MCF 10A (cell line): ENCODE measurements at regions not wholly inside any gene's neighbourhood (a gene's known extent, or its start where the extent isn't known, plus 50 kb on each side); places are given as distances from the start of the nearest gene placed in this dataset.

Source experiments
- BruUV-seq: library from RNA; stranded (reverse); fragments of 400-500 nt; replicated peaks from 2 replicates; lab custom pipeline; 2021; lab: Mats Ljungman, UMichigan
- CTCF ChIA-PET: fragments of 300-600 bp; sonication (Branson Sonifier 250); formaldehyde crosslinking; extraction: SDS; loops from one replicate; lab custom pipeline; 2021; ENCODE audit warnings: antibody characterized with exemption, inconsistent platforms; lab: Yijun Ruan, JAX
- POLR2A ChIA-PET: fragments of 300-600, 350-650 bp; sonication (Branson Sonifier 250); formaldehyde crosslinking; extraction: SDS; loops from one replicate; lab custom pipeline; 2020; ENCODE audit warnings: antibody characterized with exemption, inconsistent platforms; lab: Yijun Ruan, JAX
- DNase-seq: peaks from one replicate; pipeline ENCODE4 v3.0.0-alpha.2; 2018; ENCODE audit not compliant: unreplicated experiment
- H3K27ac Mint-ChIP-seq: one replicate; pipeline ENCODE4 v1.8.0; 2022; ENCODE audit warnings: mild to moderate bottlenecking, low read depth, mixed read lengths; ENCODE audit not compliant: unreplicated experiment
- H3K27me3 Mint-ChIP-seq: one replicate; pipeline ENCODE4 v1.8.0; 2022; ENCODE audit warnings: mixed read lengths; ENCODE audit not compliant: insufficient read depth, unreplicated experiment
- H3K36me3 Mint-ChIP-seq: one replicate; pipeline ENCODE4 v1.8.0; 2022; ENCODE audit warnings: mild to moderate bottlenecking, moderate library complexity, mixed read lengths; ENCODE audit not compliant: insufficient read depth, unreplicated experiment
- H3K4me1 Mint-ChIP-seq: one replicate; pipeline ENCODE4 v1.8.0; 2022; ENCODE audit warnings: mixed read lengths; ENCODE audit not compliant: insufficient read depth, unreplicated experiment
- H3K4me3 Mint-ChIP-seq: one replicate; pipeline ENCODE4 v1.8.0; 2022; ENCODE audit warnings: mild to moderate bottlenecking, moderate library complexity, mixed read lengths; ENCODE audit not compliant: unreplicated experiment
- H3K9me3 Mint-ChIP-seq: one replicate; pipeline ENCODE4 v1.8.0; 2022; ENCODE audit warnings: mixed read lengths; ENCODE audit not compliant: unreplicated experiment
- CTCF ChIP-seq: fragments of 200-600 bp; IDR thresholded peaks from one replicate; pipeline ENCODE4 v1.8.0; 2022; ENCODE audit warnings: antibody characterized with exemption, mild to moderate bottlenecking; ENCODE audit not compliant: unreplicated experiment
- intact Hi-C: fragments of 100-400 bp; cut with micrococcal nuclease; formaldehyde crosslinking; loops from 2 replicates; pipeline ENCODE4 v1.14.1; 2022

DNA sequence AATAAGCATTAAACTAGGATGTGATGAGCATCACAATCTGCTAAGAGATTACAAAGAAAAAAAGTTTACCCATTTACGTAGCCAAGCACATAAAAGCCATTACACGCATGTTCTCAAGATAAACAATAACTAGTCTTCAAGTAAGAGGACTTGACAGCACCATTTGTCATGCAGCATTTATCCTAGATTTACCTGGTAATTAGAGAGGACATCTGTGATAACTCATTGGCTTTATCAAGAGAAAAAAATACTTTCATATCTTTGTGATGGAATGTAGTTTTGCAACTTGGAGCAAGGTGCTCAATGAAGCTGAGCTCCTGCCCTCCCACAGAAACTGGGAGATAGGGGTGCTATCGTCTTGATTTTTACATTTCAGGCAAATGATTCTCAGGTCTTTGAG is 1023.7 kb downstream of the FSCB start:
- Mint-ChIP-seq H3K9me3 (no peaks in the 10 kb centered on the region), H3K36me3 (no peaks in the 10 kb centered on the region), H3K27me3 (no peaks in the 10 kb centered on the region), H3K4me1 (no peaks in the 10 kb centered on the region), H3K27ac (no peak overlapping the region), H3K4me3 (no peak overlapping the region)
- ChIA-PET POLR2A (no interaction called here), CTCF (no interaction called here)
- BruUV-seq = no TSS peak
- no peak for TF ChIP-seq CTCF
- no peak for DNase-seq
- intact Hi-C loops = no loop called here

DNA sequence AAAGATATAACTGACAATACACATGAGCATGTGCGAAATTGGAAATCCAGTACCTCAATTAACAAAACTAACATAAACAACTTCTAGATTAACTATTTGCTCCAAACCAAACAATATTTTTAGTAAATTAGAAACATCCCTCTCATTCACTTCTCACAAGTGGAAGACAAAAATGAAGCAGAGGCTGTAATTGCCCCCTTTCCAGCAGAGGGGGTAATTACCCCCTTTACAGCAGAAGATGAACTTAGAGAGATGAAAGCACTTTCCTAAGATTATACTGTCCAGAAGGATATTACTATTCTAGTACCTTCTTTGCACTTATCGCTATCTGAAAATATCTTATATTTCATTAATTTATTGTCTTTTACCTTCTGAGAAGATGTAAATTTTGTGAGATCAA is 1025.2 kb downstream of the FSCB start:
- BruUV-seq = no TSS peak
- H3K27ac Mint-ChIP-seq = no peak overlapping the region
- ChIA-PET POLR2A (no interaction called here), CTCF (no interaction called here)
- no peak for DNase-seq
- H3K36me3 Mint-ChIP-seq = no peaks in the 10 kb centered on the region
- H3K4me1 Mint-ChIP-seq = no peaks in the 10 kb centered on the region
- intact Hi-C loops = no loop called here
- H3K4me3 Mint-ChIP-seq = no peak overlapping the region
- H3K27me3 Mint-ChIP-seq = no peaks in the 10 kb centered on the region
- peaks cover 6% of the 10 kb centered on the region for H3K9me3 Mint-ChIP-seq
- no peak for TF ChIP-seq CTCF

DNA sequence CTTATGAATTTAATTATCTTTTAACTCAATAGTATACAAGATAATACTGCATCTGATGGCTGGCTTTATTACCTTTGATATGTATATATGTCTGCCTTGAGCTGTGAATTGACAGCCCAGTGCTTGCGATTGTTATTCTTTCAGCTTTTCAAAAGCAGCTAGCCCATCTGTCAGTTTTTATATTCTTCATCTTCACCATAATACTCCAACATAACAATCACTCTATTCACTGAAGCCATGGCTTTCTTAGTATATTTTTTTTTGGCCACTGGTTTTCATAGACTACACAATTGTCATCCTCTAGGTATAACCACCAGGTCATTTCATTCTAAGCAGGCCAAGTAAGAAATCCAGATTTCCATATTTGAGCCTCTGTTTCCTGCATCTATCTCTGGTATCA is 1026.1 kb downstream of the FSCB start:
- Mint-ChIP-seq H3K27ac (no peak overlapping the region), H3K9me3 (peaks cover 8% of the 10 kb centered on the region), H3K4me3 (no peak overlapping the region), H3K36me3 (no peaks in the 10 kb centered on the region), H3K4me1 (no peaks in the 10 kb centered on the region), H3K27me3 (no peaks in the 10 kb centered on the region)
- TF ChIP-seq CTCF = no peak
- ChIA-PET CTCF (interaction anchor here (0.7 kb wide), 1 partner anchor 569 kb away, joined by 3 read pairs; no protein-coding TSS in a partner anchor), POLR2A (no interaction called here)
- DNase-seq = no peak
- BruUV-seq = no TSS peak
- intact Hi-C loops = no loop called here

GRCh38 chr14:43479596-43480195 is 1027.4 kb downstream of the FSCB start:
- intact Hi-C loops = no loop called here
- Mint-ChIP-seq H3K27me3 (no peaks in the 10 kb centered on the region), H3K36me3 (no peaks in the 10 kb centered on the region), H3K4me1 (no peaks in the 10 kb centered on the region), H3K9me3 (peaks cover 8% of the 10 kb centered on the region), H3K27ac (no peak overlapping the region), H3K4me3 (no peak overlapping the region)
- no peak for DNase-seq
- BruUV-seq = no TSS peak
- POLR2A ChIA-PET = interaction anchor here (0.6 kb wide), 1 partner anchor 235 kb away, joined by 3 read pairs; no protein-coding TSS in a partner anchor
- TF ChIP-seq CTCF = no peak
- CTCF ChIA-PET = interaction anchor here (0.5 to 0.8 kb wide), 3 partner anchors 12 to 1209 kb away, joined by 3 to 4 read pairs (median 3); no protein-coding TSS in a partner anchor
